MM.1S (cell line): ENCODE measurements at regions not wholly inside any gene's neighbourhood (a gene's known extent, or its start where the extent isn't known, plus 50 kb on each side); places are given as distances from the start of the nearest gene placed in this dataset.

Experiments
- DNase-seq: peaks from one replicate; pipeline ENCODE4 v3.0.0-alpha.2; 2015
- H2AFZ ChIP-seq: fragments of 300-600 bp; sonication (generic); 2 replicates; pipeline ENCODE4 v1.6.0; 2016; ENCODE audit warnings: antibody characterized with exemption, low read length
- H3F3A ChIP-seq: fragments of 300-600 bp; sonication (generic); 2 replicates; pipeline ENCODE4 v1.6.1; 2016; ENCODE audit warnings: mild to moderate bottlenecking, antibody characterized with exemption, low read length, moderate library complexity, mixed read lengths; ENCODE audit not compliant: insufficient read depth
- H3K27ac ChIP-seq: fragments of 300-600 bp; sonication (generic); 2 replicates; pipeline ENCODE4 v1.5.1; 2016; ENCODE audit warnings: mild to moderate bottlenecking, low read length
- H3K27me3 ChIP-seq: fragments of 300-600 bp; sonication (generic); replicated peaks from 2 replicates; pipeline ENCODE4 v1.6.0; 2016; ENCODE audit warnings: low read length; ENCODE audit not compliant: insufficient read depth
- H3K36me3 ChIP-seq: fragments of 300-600 bp; sonication (generic); replicated peaks from 2 replicates; pipeline ENCODE4 v1.6.1; 2016; ENCODE audit warnings: mild to moderate bottlenecking, low read length, mixed read lengths; ENCODE audit not compliant: insufficient read depth
- H3K4me1 ChIP-seq: fragments of 300-600 bp; sonication (generic); 2 replicates; pipeline ENCODE4 v1.6.1; 2016; ENCODE audit warnings: low read length, mixed read lengths
- H3K4me2 ChIP-seq: fragments of 300-600 bp; sonication (generic); 2 replicates; pipeline ENCODE4 v1.6.0; 2016; ENCODE audit warnings: low read depth, low read length
- H3K4me3 ChIP-seq: fragments of 300-600 bp; sonication (generic); 2 replicates; pipeline ENCODE4 v1.5.1; 2016; ENCODE audit warnings: low read length, mixed read lengths
- H3K79me2 ChIP-seq: fragments of 300-600 bp; sonication (generic); 2 replicates; pipeline ENCODE4 v1.6.1; 2016; ENCODE audit warnings: mixed run types, low read length, mixed read lengths
- H3K9ac ChIP-seq: fragments of 300-600 bp; sonication (generic); 2 replicates; pipeline ENCODE4 v1.6.1; 2016; ENCODE audit warnings: low read length, mixed read lengths
- H3K9me2 ChIP-seq: fragments of 300-600 bp; sonication (generic); replicated peaks from 2 replicates; pipeline ENCODE4 v1.6.1; 2016; ENCODE audit warnings: mild to moderate bottlenecking, low read length, mixed read lengths; ENCODE audit not compliant: insufficient read depth
- H3K9me3 ChIP-seq: fragments of 300-600 bp; sonication (generic); replicated peaks from 2 replicates; pipeline ENCODE4 v1.6.1; 2016; ENCODE audit warnings: mild to moderate bottlenecking, low read length, mixed read lengths; ENCODE audit not compliant: insufficient read depth
- H4K20me1 ChIP-seq: fragments of 300-600 bp; sonication (generic); 2 replicates; pipeline ENCODE4 v1.6.1; 2016; ENCODE audit warnings: mild to moderate bottlenecking, low read length, moderate library complexity, mixed read lengths; ENCODE audit not compliant: insufficient read depth
- CTCF ChIP-seq: fragments of 300-600 bp; sonication (generic); IDR thresholded peaks from 2 replicates; pipeline ENCODE4 v1.5.1; 2016; ENCODE audit warnings: antibody characterized with exemption, low read length, mixed read lengths
- EZH2 ChIP-seq: fragments of 300-600 bp; sonication (generic); optimal IDR thresholded peaks from 2 replicates; pipeline ENCODE3; 2017; ENCODE audit warnings: low read depth, mild to moderate bottlenecking, antibody characterized with exemption, low read length, mixed read lengths
- EZH2phosphoT487 ChIP-seq: fragments of 300-600 bp; sonication (generic); IDR thresholded peaks from 2 replicates; pipeline ENCODE4 v1.6.1; 2018; ENCODE audit warnings: antibody characterized with exemption, low read length

GRCh38 chr13:95406176-95406575 is 104.9 kb upstream of the ABCC4 start:
- Histone ChIP-seq H3K79me2 (no peaks in the 10 kb centered on the region), H3K4me2 (no peak overlapping the region), H3K27me3 (no peaks in the 10 kb centered on the region), H3K27ac (no peak overlapping the region), H3K9me3 (no peaks in the 10 kb centered on the region), H4K20me1 (no peaks in the 10 kb centered on the region), H3K4me3 (no peak overlapping the region), H3K4me1 (no peaks in the 10 kb centered on the region), H3K9ac (no peak overlapping the region), H3K9me2 (no peaks in the 10 kb centered on the region), H3K36me3 (no peaks in the 10 kb centered on the region), H3F3A (no peaks in the 10 kb centered on the region), H2AFZ (no peak overlapping the region)
- TF ChIP-seq CTCF, result no peak
- no peak for DNase-seq

- no peak overlapping the region for H3K9ac ChIP-seq
- no peak for DNase-seq
- no peaks in the 10 kb centered on the region for H3F3A ChIP-seq
- no peak overlapping the region for H2AFZ ChIP-seq
- H3K36me3 ChIP-seq, result no peaks in the 10 kb centered on the region
- TF ChIP-seq CTCF (no peak), EZH2 (no peak), EZH2phosphoT487 (no peak)
- H3K79me2 ChIP-seq, result no peaks in the 10 kb centered on the region
- H4K20me1 ChIP-seq, result no peaks in the 10 kb centered on the region
- H3K27ac ChIP-seq, result no peak overlapping the region
- H3K9me2 ChIP-seq, result no peaks in the 10 kb centered on the region
- no peak overlapping the region for H3K4me2 ChIP-seq
- H3K4me1 ChIP-seq, result no peaks in the 10 kb centered on the region
- H3K9me3 ChIP-seq, result no peaks in the 10 kb centered on the region
- H3K4me3 ChIP-seq, result no peak overlapping the region
- H3K27me3 ChIP-seq, result no peaks in the 10 kb centered on the region
These were observed 110.3 kb upstream of the ABCC4 start for GRCh38 chr13:95411428-95412040.

DNA sequence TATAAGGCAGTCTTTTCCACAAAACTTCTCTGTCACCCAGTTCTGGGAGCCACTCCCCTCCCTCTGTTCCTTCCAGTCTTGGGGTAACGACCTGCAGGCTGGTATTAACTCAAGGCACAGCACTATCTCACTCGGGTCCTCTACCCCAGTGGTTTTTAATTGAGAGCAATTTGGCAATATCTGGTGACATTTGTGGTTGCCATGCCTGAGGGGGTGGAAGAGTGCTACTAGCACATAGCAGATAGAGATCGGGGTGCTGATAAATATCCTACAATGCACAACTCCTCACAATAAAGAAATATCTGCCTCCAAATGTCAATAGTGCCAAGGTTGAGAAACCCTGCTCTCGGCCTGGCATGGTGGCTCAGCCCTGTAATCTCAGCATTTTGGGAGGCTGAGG is 117.7 kb upstream of the ABCC4 start:
- Histone ChIP-seq H3K27me3 (no peaks in the 10 kb centered on the region), H3K4me1 (no peaks in the 10 kb centered on the region), H2AFZ (no peak overlapping the region), H3K9ac (no peak overlapping the region), H4K20me1 (no peaks in the 10 kb centered on the region), H3K9me2 (no peaks in the 10 kb centered on the region), H3K9me3 (no peaks in the 10 kb centered on the region), H3K79me2 (no peaks in the 10 kb centered on the region), H3K36me3 (no peaks in the 10 kb centered on the region), H3F3A (no peaks in the 10 kb centered on the region), H3K4me2 (no peak overlapping the region), H3K4me3 (no peak overlapping the region), H3K27ac (no peak overlapping the region)
- TF ChIP-seq CTCF (no peak), EZH2phosphoT487 (no peak), EZH2 (no peak)
- DNase-seq, result no peak
